BJ (cell line): ENCODE measurements at regions not wholly inside any gene's neighbourhood (a gene's known extent, or its start where the extent isn't known, plus 50 kb on each side); places are given as distances from the start of the nearest gene placed in this dataset.

Experiments
- CTCF ChIA-PET: fragments of 350-600 bp; formaldehyde crosslinking; extraction: SDS; loops from one replicate; lab custom pipeline; 2021; ENCODE audit warnings: antibody characterized with exemption, inconsistent platforms; lab: Yijun Ruan, JAX
- POLR2A ChIA-PET: fragments of 300-600 bp; sonication (Branson Sonifier 250); formaldehyde crosslinking; extraction: SDS; loops from one replicate; lab custom pipeline; 2021; ENCODE audit warnings: antibody characterized with exemption; lab: Charles Lee
- DNase-seq: peaks from one replicate; pipeline ENCODE4 v3.0.0-alpha.2; 2011; ENCODE audit warnings: low read depth
- H3K27me3 ChIP-seq: 2 replicates; pipeline ENCODE4 v1.6.0; 2011; ENCODE audit warnings: low read length; ENCODE audit not compliant: control insufficient read depth, insufficient read depth
- H3K36me3 ChIP-seq: 2 replicates; pipeline ENCODE4 v1.5.1; 2011; ENCODE audit warnings: low read length; ENCODE audit not compliant: control insufficient read depth, insufficient read depth
- H3K4me3 ChIP-seq: 2 replicates; pipeline ENCODE4 v1.5.1; 2011; ENCODE audit warnings: low read depth, mild to moderate bottlenecking, control low read depth, low read length
- TF ChIP-seq, protein P1 (sequence below): IDR thresholded peaks from 2 replicates; pipeline ENCODE4 v1.5.1; 2011; ENCODE audit warnings: low read depth, mild to moderate bottlenecking, control low read depth, inconsistent platforms, low read length, moderate library complexity; ENCODE audit not compliant: insufficient read depth

DNA sequence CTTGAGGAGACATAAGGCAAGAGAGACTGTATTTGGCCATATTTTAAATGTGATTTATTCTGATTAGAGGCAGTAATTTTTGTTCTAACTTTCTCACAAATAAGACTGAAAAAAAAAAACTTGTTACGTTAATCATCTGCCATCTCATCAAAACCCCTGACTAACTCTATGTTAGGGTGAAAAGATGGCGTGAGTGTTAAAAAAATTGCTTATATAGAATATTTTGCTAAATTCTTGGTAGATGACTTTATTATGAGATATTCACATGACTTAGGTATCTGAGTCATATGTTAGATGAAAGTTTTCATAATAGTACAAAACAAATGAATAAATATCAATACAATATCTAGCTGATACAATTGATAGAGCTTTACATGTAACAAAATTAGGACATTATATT lies 1508.7 kb upstream of the TMEFF2 start:
- Histone ChIP-seq H3K36me3 (no peaks in the 10 kb centered on the region), H3K4me3 (no peak overlapping the region), H3K27me3 (no peaks in the 10 kb centered on the region)
- no peak for DNase-seq
- TF ChIP-seq, protein P1, sequence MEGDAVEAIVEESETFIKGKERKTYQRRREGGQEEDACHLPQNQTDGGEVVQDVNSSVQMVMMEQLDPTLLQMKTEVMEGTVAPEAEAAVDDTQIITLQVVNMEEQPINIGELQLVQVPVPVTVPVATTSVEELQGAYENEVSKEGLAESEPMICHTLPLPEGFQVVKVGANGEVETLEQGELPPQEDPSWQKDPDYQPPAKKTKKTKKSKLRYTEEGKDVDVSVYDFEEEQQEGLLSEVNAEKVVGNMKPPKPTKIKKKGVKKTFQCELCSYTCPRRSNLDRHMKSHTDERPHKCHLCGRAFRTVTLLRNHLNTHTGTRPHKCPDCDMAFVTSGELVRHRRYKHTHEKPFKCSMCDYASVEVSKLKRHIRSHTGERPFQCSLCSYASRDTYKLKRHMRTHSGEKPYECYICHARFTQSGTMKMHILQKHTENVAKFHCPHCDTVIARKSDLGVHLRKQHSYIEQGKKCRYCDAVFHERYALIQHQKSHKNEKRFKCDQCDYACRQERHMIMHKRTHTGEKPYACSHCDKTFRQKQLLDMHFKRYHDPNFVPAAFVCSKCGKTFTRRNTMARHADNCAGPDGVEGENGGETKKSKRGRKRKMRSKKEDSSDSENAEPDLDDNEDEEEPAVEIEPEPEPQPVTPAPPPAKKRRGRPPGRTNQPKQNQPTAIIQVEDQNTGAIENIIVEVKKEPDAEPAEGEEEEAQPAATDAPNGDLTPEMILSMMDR, result no peak
- POLR2A ChIA-PET, result no interaction called here
- CTCF ChIA-PET, result no interaction called here

DNA sequence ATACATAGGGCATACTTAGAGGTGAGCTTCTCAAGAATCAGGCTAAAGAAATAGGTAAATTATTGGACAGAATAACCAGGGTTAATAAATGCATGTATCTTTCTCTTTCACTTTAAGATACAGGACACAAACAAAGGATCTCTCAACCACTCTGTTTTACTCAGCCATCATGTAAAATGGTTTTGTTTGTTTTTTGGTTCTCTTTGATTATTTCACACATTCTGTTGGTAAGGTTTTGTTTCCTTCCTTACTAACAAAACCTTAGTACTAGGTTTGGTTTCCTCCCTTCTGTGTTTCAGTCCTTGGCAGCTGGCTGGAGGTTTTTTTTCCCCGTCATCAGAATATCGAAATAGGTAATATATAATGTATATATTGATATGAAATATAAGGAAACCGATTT lies 1506.8 kb upstream of the TMEFF2 start:
- no peaks in the 10 kb centered on the region for H3K27me3 ChIP-seq
- CTCF ChIA-PET, result no interaction called here
- no peak overlapping the region for H3K4me3 ChIP-seq
- H3K36me3 ChIP-seq, result no peaks in the 10 kb centered on the region
- POLR2A ChIA-PET, result no interaction called here
- TF ChIP-seq, protein P1, result no peak
- no peak for DNase-seq

DNA sequence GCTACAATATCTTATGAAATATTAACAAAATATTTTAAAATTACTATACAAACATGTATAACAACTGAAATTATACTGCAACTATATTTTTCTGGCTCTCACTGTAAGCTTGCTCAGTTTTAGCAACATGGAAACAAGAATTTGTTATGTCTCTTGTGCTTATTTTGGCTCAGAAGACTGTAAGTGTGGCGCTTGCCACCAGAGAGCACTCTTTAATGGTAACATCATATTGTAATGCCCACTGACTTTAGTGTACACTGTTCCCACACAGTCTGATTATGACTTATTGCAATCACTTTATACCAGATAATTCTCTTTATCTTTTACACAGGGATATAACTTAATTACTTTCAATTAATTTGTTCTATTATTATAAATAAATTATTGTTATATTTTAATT lies 1500.6 kb upstream of the TMEFF2 start:
- POLR2A ChIA-PET, result no interaction called here
- TF ChIP-seq, protein P1, result no peak

DNA sequence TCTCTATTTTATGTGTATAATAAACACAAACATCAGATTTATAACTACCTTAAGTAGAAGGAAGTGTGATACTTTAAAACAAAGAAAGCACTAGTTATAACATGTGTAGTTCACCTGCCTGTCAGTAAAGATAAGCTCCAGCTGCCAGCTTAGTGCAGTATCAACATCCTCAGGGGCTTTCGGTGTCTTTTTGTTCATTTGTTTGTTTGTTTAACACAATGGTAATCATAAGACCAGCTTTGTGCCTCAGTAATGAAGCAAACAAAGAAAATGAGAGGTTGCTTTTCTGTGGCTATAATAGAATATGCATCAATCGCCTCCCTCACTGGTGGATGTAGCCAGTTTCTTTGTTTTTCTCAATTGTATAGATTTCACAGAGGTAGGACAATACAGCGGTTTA lies 1499.0 kb upstream of the TMEFF2 start:
- no peaks in the 10 kb centered on the region for H3K27me3 ChIP-seq
- H3K4me3 ChIP-seq, result no peak overlapping the region
- H3K36me3 ChIP-seq, result no peaks in the 10 kb centered on the region
- TF ChIP-seq, protein P1, result no peak
- POLR2A ChIA-PET, result no interaction called here
- CTCF ChIA-PET, result no interaction called here
- no peak for DNase-seq

More for the DNA sequence above, 1500.6 kb upstream of the TMEFF2 start:
- no peaks in the 10 kb centered on the region for H3K36me3 ChIP-seq
- no peaks in the 10 kb centered on the region for H3K27me3 ChIP-seq
- CTCF ChIA-PET, result interaction anchor here (0.8 to 0.9 kb wide), 2 partner anchors 9 to 31 kb away, joined by 3 to 5 read pairs; no protein-coding TSS in a partner anchor
- H3K4me3 ChIP-seq, result no peak overlapping the region
- DNase-seq, result no peak

DNA sequence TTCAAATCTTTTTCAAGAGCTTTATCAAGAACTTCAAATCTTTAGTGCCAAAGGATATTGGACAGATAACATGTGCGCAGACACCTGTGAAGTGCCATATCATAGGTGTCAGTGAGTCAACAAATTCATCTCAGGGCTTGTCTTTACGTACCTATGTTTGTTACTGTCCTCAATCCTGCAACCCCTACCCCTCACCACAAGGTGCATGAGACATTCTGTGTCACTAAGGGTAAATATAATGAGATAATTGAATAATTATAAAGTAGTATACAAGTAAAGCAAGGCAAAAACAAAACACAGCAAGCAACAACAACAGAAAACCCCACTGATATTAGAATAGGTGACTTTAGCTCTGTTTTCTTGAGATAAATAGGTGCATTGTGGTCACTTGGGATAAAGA lies 1495.8 kb upstream of the TMEFF2 start:
- TF ChIP-seq, protein P1, result no peak
- ChIA-PET POLR2A (no interaction called here), CTCF (interaction anchor here (0.7 kb wide), 1 partner anchor 10 kb away, joined by 3 read pairs; no protein-coding TSS in a partner anchor)
- Histone ChIP-seq H3K36me3 (no peaks in the 10 kb centered on the region), H3K4me3 (no peak overlapping the region), H3K27me3 (no peaks in the 10 kb centered on the region)
- no peak for DNase-seq
